ENCODE measurements at regions not wholly inside any gene's neighbourhood (a gene's known extent, or its start where the extent isn't known, plus 50 kb on each side); places are given as distances from the start of the nearest gene placed in this dataset.

- intact Hi-C loops (cut with micrococcal nuclease; ENCODE audit: unreplicated experiment) (no loop called here), in situ Hi-C loops (cut with HindIII; ENCODE audit: extremely low pct_ligation_motif_present, low pct_unique_long_range_greater_than_20kb) (no loop called here)
- H3K9ac ChIP-seq (ENCODE audit: insufficient read depth, low read depth, low read length), result no peak overlapping the region
- no peak overlapping the region for H3K4me3 ChIP-seq (replicated peaks in 1 of 3; ENCODE audit: insufficient read depth in 1 of 3, low read depth in 2 of 3, low read length in 3 of 3)
- WGBS (ENCODE audit: low lambda C conversion rate), result 0% methylated on average over 1 of the region's 1 CpG
- FAIRE-seq (no peak), DNase-seq (ENCODE audit: low spot score) (no peak), ATAC-seq (no peak)
- H3K79me2 ChIP-seq (ENCODE audit: insufficient read depth, low read length), result no peaks in the 10 kb centered on the region
- peaks cover 0 to 18% of the 10 kb centered on the region in 2 experiments; a peak in 1 of 5 replicates for H3K27me3 ChIP-seq (ENCODE audit: control insufficient read depth in 1 of 2, insufficient read depth in 2 of 2, low read length in 2 of 2)
- BruUV-seq (replicated peaks), result no TSS peak
- ChIA-PET CTCF (ENCODE audit: low intra/inter-chr PET ratio, low total read pairs) (no interaction called here), POLR2A (no interaction called here)
- H2AFZ ChIP-seq (ENCODE audit: low read length), result no peak overlapping the region
- H3K4me1 ChIP-seq (ENCODE audit: insufficient read depth, low read length), result no peaks in the 10 kb centered on the region
- H3K9me3 ChIP-seq (ENCODE audit: low read length), result no peaks in the 10 kb centered on the region
- no peak overlapping the region for H3K27ac ChIP-seq (ENCODE audit: extremely low read length, insufficient read depth, low read length)
- no peak overlapping the region for H3K4me2 ChIP-seq (ENCODE audit: low read depth, low read length)
- H4K20me1 ChIP-seq (ENCODE audit: insufficient read depth, low read length), result no peaks in the 10 kb centered on the region
- no peaks in the 10 kb centered on the region for H3K36me3 ChIP-seq (replicated peaks in 1 of 2; ENCODE audit: control insufficient read depth in 1 of 2, insufficient read depth in 2 of 2, low read length in 2 of 2)
- TF ChIP-seq, protein P1, sequence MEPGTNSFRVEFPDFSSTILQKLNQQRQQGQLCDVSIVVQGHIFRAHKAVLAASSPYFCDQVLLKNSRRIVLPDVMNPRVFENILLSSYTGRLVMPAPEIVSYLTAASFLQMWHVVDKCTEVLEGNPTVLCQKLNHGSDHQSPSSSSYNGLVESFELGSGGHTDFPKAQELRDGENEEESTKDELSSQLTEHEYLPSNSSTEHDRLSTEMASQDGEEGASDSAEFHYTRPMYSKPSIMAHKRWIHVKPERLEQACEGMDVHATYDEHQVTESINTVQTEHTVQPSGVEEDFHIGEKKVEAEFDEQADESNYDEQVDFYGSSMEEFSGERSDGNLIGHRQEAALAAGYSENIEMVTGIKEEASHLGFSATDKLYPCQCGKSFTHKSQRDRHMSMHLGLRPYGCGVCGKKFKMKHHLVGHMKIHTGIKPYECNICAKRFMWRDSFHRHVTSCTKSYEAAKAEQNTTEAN (CRISPR knock-in tag; conservative IDR thresholded peaks at IDR 0.05), result no peak
- TF ChIP-seq, protein P2, sequence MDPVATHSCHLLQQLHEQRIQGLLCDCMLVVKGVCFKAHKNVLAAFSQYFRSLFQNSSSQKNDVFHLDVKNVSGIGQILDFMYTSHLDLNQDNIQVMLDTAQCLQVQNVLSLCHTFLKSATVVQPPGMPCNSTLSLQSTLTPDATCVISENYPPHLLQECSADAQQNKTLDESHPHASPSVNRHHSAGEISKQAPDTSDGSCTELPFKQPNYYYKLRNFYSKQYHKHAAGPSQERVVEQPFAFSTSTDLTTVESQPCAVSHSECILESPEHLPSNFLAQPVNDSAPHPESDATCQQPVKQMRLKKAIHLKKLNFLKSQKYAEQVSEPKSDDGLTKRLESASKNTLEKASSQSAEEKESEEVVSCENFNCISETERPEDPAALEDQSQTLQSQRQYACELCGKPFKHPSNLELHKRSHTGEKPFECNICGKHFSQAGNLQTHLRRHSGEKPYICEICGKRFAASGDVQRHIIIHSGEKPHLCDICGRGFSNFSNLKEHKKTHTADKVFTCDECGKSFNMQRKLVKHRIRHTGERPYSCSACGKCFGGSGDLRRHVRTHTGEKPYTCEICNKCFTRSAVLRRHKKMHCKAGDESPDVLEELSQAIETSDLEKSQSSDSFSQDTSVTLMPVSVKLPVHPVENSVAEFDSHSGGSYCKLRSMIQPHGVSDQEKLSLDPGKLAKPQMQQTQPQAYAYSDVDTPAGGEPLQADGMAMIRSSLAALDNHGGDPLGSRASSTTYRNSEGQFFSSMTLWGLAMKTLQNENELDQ (CRISPR knock-in tag; IDR thresholded peaks at IDR 0.05; ENCODE audit: borderline replicate concordance), result no peak
- TF ChIP-seq, protein P3, sequence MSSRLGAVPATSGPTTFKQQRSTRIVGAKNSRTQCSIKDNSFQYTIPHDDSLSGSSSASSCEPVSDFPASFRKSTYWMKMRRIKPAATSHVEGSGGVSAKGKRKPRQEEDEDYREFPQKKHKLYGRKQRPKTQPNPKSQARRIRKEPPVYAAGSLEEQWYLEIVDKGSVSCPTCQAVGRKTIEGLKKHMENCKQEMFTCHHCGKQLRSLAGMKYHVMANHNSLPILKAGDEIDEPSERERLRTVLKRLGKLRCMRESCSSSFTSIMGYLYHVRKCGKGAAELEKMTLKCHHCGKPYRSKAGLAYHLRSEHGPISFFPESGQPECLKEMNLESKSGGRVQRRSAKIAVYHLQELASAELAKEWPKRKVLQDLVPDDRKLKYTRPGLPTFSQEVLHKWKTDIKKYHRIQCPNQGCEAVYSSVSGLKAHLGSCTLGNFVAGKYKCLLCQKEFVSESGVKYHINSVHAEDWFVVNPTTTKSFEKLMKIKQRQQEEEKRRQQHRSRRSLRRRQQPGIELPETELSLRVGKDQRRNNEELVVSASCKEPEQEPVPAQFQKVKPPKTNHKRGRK (CRISPR knock-in tag; IDR thresholded peaks at IDR 0.05), result no peak
- TF ChIP-seq ZNF513 (CRISPR knock-in tag; conservative IDR thresholded peaks at IDR 0.05) (no peak), PHF20 (CRISPR knock-in tag; IDR thresholded peaks at IDR 0.05) (no peak), KDM1A (CRISPR knock-in tag; IDR thresholded peaks at IDR 0.05) (no peak), ERF (CRISPR knock-in tag; IDR thresholded peaks at IDR 0.05) (no peak), CBX5 (CRISPR knock-in tag; IDR thresholded peaks at IDR 0.05; ENCODE audit: borderline replicate concordance) (no peak), POLR2AphosphoS5 (IDR thresholded peaks at IDR 0.05; ENCODE audit: low read depth, low read length) (no peak), SMAD9 (CRISPR knock-in tag; IDR thresholded peaks at IDR 0.05) (no peak), MED8 (CRISPR knock-in tag; IDR thresholded peaks at IDR 0.05; ENCODE audit: insufficient replicate concordance) (no peak), GZF1 (CRISPR knock-in tag; IDR thresholded peaks at IDR 0.05) (no peak), KDM2A (CRISPR knock-in tag; IDR thresholded peaks at IDR 0.05; ENCODE audit: borderline replicate concordance, low read depth) (no peak), GLI4 (CRISPR knock-in tag; IDR thresholded peaks at IDR 0.05; ENCODE audit: borderline replicate concordance) (no peak)
- TF ChIP-seq, protein P4, sequence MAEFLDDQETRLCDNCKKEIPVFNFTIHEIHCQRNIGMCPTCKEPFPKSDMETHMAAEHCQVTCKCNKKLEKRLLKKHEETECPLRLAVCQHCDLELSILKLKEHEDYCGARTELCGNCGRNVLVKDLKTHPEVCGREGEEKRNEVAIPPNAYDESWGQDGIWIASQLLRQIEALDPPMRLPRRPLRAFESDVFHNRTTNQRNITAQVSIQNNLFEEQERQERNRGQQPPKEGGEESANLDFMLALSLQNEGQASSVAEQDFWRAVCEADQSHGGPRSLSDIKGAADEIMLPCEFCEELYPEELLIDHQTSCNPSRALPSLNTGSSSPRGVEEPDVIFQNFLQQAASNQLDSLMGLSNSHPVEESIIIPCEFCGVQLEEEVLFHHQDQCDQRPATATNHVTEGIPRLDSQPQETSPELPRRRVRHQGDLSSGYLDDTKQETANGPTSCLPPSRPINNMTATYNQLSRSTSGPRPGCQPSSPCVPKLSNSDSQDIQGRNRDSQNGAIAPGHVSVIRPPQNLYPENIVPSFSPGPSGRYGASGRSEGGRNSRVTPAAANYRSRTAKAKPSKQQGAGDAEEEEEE (CRISPR knock-in tag; IDR thresholded peaks at IDR 0.05; ENCODE audit: borderline replicate concordance), result no peak
- TF ChIP-seq, protein P5, sequence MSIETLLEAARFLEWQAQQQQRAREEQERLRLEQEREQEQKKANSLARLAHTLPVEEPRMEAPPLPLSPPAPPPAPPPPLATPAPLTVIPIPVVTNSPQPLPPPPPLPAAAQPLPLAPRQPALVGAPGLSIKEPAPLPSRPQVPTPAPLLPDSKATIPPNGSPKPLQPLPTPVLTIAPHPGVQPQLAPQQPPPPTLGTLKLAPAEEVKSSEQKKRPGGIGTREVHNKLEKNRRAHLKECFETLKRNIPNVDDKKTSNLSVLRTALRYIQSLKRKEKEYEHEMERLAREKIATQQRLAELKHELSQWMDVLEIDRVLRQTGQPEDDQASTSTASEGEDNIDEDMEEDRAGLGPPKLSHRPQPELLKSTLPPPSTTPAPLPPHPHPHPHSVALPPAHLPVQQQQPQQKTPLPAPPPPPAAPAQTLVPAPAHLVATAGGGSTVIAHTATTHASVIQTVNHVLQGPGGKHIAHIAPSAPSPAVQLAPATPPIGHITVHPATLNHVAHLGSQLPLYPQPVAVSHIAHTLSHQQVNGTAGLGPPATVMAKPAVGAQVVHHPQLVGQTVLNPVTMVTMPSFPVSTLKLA (IDR thresholded peaks at IDR 0.05), result no peak
Measured at GRCh38 chr5:68372161-68372560, 156.6 kb downstream of the PIK3R1 start.

All from HepG2 (cell line).